SK-N-SH treated with all-trans-retinoic acid at 6 μM for 48 hours (cell line): ENCODE measurements at regions not wholly inside any gene's neighbourhood (a gene's known extent, or its start where the extent isn't known, plus 50 kb on each side); places are given as distances from the start of the nearest gene placed in this dataset.

Experiments
- ATAC-seq: fragments of 200-7000 bp; cut with Tn5 transposase; 3 replicates; pipeline ENCODE4 v1.9.1; 2020; ENCODE audit warnings: mild to moderate bottlenecking, moderate library complexity
- ARNTL ChIP-seq: fragments of 450-650 bp; formaldehyde crosslinking; IDR thresholded peaks from 2 replicates; pipeline ENCODE4 v1.5.0; 2020; ENCODE audit warnings: low read depth, mild to moderate bottlenecking, moderate library complexity, borderline replicate concordance
- BACH2 ChIP-seq: fragments of 250-450 bp; sonication (Bioruptor Pico); IDR thresholded peaks from 2 replicates; pipeline ENCODE4 v1.9.0; 2021; ENCODE audit warnings: mild to moderate bottlenecking, borderline replicate concordance
- CREB5 ChIP-seq: fragments of 250-450 bp; sonication (Bioruptor Pico); IDR thresholded peaks from 2 replicates; pipeline ENCODE4 v1.5.1; 2020; ENCODE audit warnings: low read depth, mild to moderate bottlenecking, moderate library complexity
- CSDC2 ChIP-seq: fragments of 250-450 bp; sonication (Bioruptor Pico); IDR thresholded peaks from 2 replicates; pipeline ENCODE4 v1.5.0; 2020; ENCODE audit warnings: mild to moderate bottlenecking, moderate library complexity
- CSRNP3 ChIP-seq: fragments of 250-450 bp; sonication (Bioruptor Pico); IDR thresholded peaks from 2 replicates; pipeline ENCODE4 v1.5.1; 2021; ENCODE audit warnings: mild to moderate bottlenecking, moderate library complexity
- ESRRG ChIP-seq: fragments of 250-450 bp; sonication (Bioruptor Pico); IDR thresholded peaks from 2 replicates; pipeline ENCODE4 v1.6.1; 2021; ENCODE audit warnings: mild to moderate bottlenecking
- GLIS3 ChIP-seq: fragments of 250-450 bp; sonication (Bioruptor Pico); IDR thresholded peaks from 2 replicates; pipeline ENCODE4 v1.5.0; 2020; ENCODE audit warnings: mild to moderate bottlenecking, moderate library complexity
- ISL1 ChIP-seq: fragments of 250-450 bp; sonication (Bioruptor Pico); IDR thresholded peaks from 2 replicates; pipeline ENCODE4 v2.1.2; 2022; ENCODE audit warnings: mild to moderate bottlenecking, moderate library complexity
- OSR1 ChIP-seq: fragments of 250-450 bp; sonication (Bioruptor Pico); IDR thresholded peaks from 2 replicates; pipeline ENCODE4 v1.8.0; 2022; ENCODE audit warnings: moderate library complexity, mild to moderate bottlenecking, inconsistent platforms
- PATZ1 ChIP-seq: fragments of 250-450 bp; sonication (Bioruptor Pico); IDR thresholded peaks from 2 replicates; pipeline ENCODE4 v1.8.0; 2020; ENCODE audit warnings: mild to moderate bottlenecking, moderate library complexity, borderline replicate concordance
- POU6F1 ChIP-seq: fragments of 250-450 bp; sonication (Bioruptor Pico); IDR thresholded peaks from 2 replicates; pipeline ENCODE4 v1.8.0; 2021; ENCODE audit warnings: low read depth, mild to moderate bottlenecking, moderate library complexity, borderline replicate concordance
- PPARA ChIP-seq: fragments of 250-450 bp; sonication (Bioruptor Pico); IDR thresholded peaks from 2 replicates; pipeline ENCODE4 v1.5.0; 2020; ENCODE audit warnings: mild to moderate bottlenecking, borderline replicate concordance
- RARB ChIP-seq: fragments of 250-450 bp; sonication (Bioruptor Pico); IDR thresholded peaks from 2 replicates; pipeline ENCODE4 v1.8.0; 2021; ENCODE audit warnings: mild to moderate bottlenecking, moderate library complexity
- SNAI2 ChIP-seq: fragments of 250-450 bp; sonication (Bioruptor Pico); IDR thresholded peaks from 2 replicates; pipeline ENCODE4 v1.5.0; 2020; ENCODE audit warnings: mild to moderate bottlenecking, moderate library complexity
- TCF4 ChIP-seq: fragments of 250-450 bp; sonication (Bioruptor Pico); IDR thresholded peaks from 2 replicates; pipeline ENCODE4 v1.8.0; 2021; ENCODE audit warnings: mild to moderate bottlenecking, moderate library complexity, borderline replicate concordance
- TOX ChIP-seq: fragments of 250-450 bp; sonication (Bioruptor Pico); IDR thresholded peaks from 2 replicates; pipeline ENCODE4 v1.8.0; 2021; ENCODE audit warnings: mild to moderate bottlenecking, moderate library complexity, borderline replicate concordance
- ZC3H10 ChIP-seq: fragments of 250-450 bp; sonication (Bioruptor Pico); IDR thresholded peaks from 2 replicates; pipeline ENCODE4 v1.5.1; 2021; ENCODE audit warnings: mild to moderate bottlenecking, moderate library complexity
- ZFP3 ChIP-seq: fragments of 250-450 bp; sonication (Bioruptor Pico); IDR thresholded peaks from 2 replicates; pipeline ENCODE4 v1.5.0; 2020; ENCODE audit warnings: mild to moderate bottlenecking, moderate library complexity
- ZFP30 ChIP-seq: fragments of 450-650 bp; formaldehyde crosslinking; IDR thresholded peaks from 2 replicates; pipeline ENCODE4 v1.5.0; 2022; ENCODE audit warnings: mild to moderate bottlenecking, moderate library complexity
- ZNF565 ChIP-seq: fragments of 450-650 bp; formaldehyde crosslinking; conservative IDR thresholded peaks from 2 replicates; pipeline ENCODE4 v1.5.0; 2020; ENCODE audit warnings: low read depth, mild to moderate bottlenecking, moderate library complexity
- ZNF70 ChIP-seq: fragments of 450-650 bp; formaldehyde crosslinking; IDR thresholded peaks from 2 replicates; pipeline ENCODE4 v1.5.0; 2020; ENCODE audit warnings: mild to moderate bottlenecking, moderate library complexity
- ZNF8 ChIP-seq: fragments of 450-650 bp; formaldehyde crosslinking; IDR thresholded peaks from 2 replicates; pipeline ENCODE4 v1.5.0; 2020; ENCODE audit warnings: mild to moderate bottlenecking, moderate library complexity

- no peak for ATAC-seq
- TF ChIP-seq PATZ1 (CRISPR knock-in tag) (no peak), CSDC2 (CRISPR knock-in tag) (no peak), ARNTL (CRISPR knock-in tag) (no peak), TOX (no peak), ISL1 (no peak), ZFP30 (CRISPR knock-in tag) (no peak)
These were observed 437.3 kb downstream of the DTWD2 start for GRCh38 chr5:118551031-118551430.

- TF ChIP-seq PPARA (CRISPR knock-in tag): no peak
- no peak for TF ChIP-seq ZFP3
- TF ChIP-seq POU6F1: no peak
- no peak for TF ChIP-seq TCF4
- TF ChIP-seq SNAI2 (CRISPR knock-in tag): no peak
- no peak for TF ChIP-seq OSR1
- no peak for TF ChIP-seq RARB (CRISPR knock-in tag)
- TF ChIP-seq CSDC2 (CRISPR knock-in tag): no peak
- no peak for TF ChIP-seq ZNF565
- no peak for TF ChIP-seq CREB5 (CRISPR knock-in tag)
- TF ChIP-seq ESRRG (CRISPR knock-in tag): no peak
- no peak for TF ChIP-seq TOX
- TF ChIP-seq GLIS3: no peak
- TF ChIP-seq PATZ1 (CRISPR knock-in tag): no peak
- no peak for TF ChIP-seq CSRNP3 (CRISPR knock-in tag)
- TF ChIP-seq ZFP30 (CRISPR knock-in tag): no peak
- TF ChIP-seq ARNTL (CRISPR knock-in tag): no peak
- TF ChIP-seq BACH2: no peak
- no peak for TF ChIP-seq ZC3H10 (CRISPR knock-in tag)
- TF ChIP-seq ZNF8: no peak
- no peak for ATAC-seq
These were observed 439.3 kb downstream of the DTWD2 start for GRCh38 chr5:118548761-118549720.

GRCh38 chr5:118545470-118545869 lies 442.9 kb downstream of the DTWD2 start:
- ATAC-seq: no peak
- TF ChIP-seq ISL1: no peak
- no peak for TF ChIP-seq ESRRG (CRISPR knock-in tag)
- no peak for TF ChIP-seq POU6F1
- no peak for TF ChIP-seq CSRNP3 (CRISPR knock-in tag)
- no peak for TF ChIP-seq BACH2
- TF ChIP-seq ZNF70 (CRISPR knock-in tag): no peak
